Fibroblast of skin of abdomen (primary cell): ENCODE measurements at regions not wholly inside any gene's neighbourhood (a gene's known extent, or its start where the extent isn't known, plus 50 kb on each side); places are given as distances from the start of the nearest gene placed in this dataset.
A peak's percentile ranks its signal among the peaks of the same experiment; 100 is the strongest.

Experiments
- DNase-seq: peaks from one replicate; pipeline ENCODE4 v3.0.0-alpha.2; 2013

GRCh38 chr3:81439108-81439507, 322.3 kb downstream of the GBE1 start:
- no peak for DNase-seq

DNA sequence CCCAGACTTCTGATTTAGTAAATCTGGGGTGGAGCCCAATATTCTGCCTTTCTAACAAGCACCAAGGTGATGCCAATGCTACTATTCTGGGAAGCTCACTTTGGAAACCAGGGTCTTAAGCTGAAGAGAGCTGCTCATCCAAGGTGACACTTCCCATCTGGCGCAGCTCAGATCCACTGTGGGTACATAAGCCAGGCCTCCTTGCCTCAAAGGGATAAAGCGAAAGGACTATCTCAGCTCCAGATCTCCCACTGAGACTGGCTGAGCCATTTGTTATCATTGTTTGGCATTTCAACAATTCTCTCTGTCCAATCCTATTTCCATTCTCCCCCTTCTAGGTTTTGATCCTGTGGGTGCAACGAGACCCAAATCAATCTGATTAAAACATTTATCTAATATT, 323.8 kb downstream of the GBE1 start:
- DNase-seq: no peak

GRCh38 chr3:81436182-81436581, 325.3 kb downstream of the GBE1 start:
- no peak for DNase-seq

GRCh38 chr3:81435050-81435449, 326.4 kb downstream of the GBE1 start:
- no peak for DNase-seq

DNA sequence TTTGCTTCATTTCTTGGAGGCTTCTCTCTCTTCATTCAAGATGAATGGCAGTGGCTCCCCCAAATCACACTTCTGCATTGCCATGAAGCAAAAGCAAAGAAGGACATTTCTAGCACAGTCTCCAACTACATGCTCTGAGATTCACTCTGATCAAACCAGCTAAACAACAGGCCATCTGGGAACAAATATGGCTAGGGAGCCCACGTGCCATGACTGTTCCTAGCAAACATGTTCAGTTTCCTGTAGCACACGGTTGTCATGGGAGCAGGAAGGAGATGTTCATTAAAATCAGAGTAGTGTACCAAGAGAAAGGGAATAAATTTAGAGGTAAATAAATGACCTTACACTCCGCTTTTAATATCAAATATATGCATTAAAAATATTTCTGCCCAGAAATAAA, 327.3 kb downstream of the GBE1 start:
- no peak for DNase-seq

- DNase-seq: no peak
These were observed 327.8 kb downstream of the GBE1 start for GRCh38 chr3:81433675-81434074.

GRCh38 chr3:81432456-81432855, 329.0 kb downstream of the GBE1 start:
- peak; percentile 49 for DNase-seq

DNA sequence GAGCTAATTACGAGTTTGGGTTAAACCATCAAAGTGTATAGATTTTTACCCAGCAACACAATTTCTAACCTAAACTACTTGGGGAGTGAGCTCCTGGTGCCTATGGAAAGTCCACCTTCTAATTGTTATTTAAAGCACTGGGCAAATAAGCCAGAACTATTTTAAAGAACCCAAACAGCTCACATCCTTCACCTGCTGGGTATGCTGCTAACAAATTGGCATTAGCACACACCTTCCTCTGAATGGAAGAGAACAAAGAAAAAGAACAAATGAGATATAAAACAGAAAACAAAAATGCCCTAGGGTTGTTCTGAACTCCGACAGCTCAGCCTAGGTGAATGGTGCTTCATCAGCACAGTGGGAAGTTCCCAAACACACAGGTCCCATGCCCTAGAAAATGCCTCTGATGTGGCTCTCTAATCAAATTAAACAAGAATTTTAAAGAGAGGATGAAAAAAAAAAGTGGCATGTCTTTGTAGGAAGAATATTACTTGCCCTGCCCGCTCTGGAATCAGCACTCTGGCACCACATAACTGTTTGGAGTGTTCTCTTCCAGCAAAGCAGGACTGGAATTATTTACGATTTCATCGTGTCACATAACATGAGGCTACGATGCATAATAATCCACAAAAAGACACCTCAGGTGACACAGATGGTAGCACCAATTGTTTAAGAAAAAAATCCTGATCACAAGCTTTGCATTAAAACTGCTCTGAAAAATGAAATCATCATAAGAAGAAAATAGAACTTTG, 334.4 kb downstream of the GBE1 start:
- no peak for DNase-seq

- peak; percentile 40 for DNase-seq
These were observed 336.1 kb downstream of the GBE1 start for GRCh38 chr3:81425198-81425868.

DNA sequence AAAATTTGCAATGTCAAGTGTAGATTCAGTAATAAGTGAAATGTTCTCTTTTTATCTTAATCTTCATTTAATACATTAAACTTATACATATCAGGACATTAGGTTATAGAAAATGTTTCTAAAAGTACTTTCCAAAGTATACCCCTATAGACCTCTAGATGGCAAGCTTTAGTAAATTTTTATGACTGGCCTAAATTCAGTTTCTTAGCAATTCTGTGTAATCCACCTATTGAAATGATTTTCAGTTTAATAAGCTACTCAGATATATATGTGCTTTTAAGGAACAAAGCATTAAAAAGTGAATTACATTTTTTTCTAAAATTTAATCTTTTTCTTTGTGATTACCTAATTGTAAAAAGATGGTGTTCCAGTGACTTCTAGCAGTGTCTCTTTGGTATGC, 342.2 kb downstream of the GBE1 start:
- DNase-seq: peak; percentile 29

GRCh38 chr3:81416812-81417211, 344.6 kb downstream of the GBE1 start:
- no peak for DNase-seq

GRCh38 chr3:81406318-81406717, 355.1 kb downstream of the GBE1 start:
- DNase-seq: no peak

GRCh38 chr3:81395739-81396513, 365.5 kb downstream of the GBE1 start:
- no peak for DNase-seq

DNA sequence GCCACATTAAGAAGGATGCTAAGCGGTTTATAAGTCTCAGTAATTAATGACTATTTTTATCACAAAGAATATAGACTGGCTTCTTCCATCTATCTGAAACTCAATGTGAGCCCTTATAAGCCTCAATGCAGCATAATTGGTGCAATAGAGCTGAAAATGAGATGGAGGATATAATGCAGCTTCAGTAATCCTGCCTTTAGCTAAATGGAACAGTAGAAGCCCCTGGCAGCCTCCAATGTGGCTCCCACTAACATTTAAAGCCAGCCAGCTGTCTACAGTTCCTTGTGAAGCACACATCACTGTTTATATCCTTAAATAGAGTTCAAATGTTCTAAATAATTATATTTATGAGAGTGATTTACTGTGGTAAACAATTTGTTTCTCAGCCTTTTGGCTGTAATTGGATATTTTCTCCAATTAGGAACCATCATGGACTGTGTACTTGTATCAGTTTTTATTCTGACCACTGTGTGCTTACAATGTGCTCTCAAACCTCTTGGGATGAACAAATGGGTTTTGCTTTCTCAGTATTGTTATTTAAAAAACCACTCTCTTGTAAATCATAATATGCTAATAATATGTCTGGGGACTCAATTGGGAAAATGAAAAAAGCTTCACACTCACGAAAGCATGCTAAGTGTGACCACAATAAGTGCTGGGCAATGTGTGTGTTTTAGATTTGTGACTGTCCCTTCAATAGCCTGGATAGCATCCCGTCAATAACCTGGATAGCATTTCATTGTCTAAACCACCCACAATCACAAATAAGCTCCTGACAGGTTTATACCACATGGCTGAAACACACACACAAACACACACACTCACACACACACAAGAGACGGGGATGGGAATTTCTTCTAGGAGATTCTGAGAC, 366.6 kb downstream of the GBE1 start:
- no peak for DNase-seq

GRCh38 chr3:81393251-81393650, 368.2 kb downstream of the GBE1 start:
- peak; percentile 10 for DNase-seq

- no peak for DNase-seq
These were observed 370.6 kb downstream of the GBE1 start for GRCh38 chr3:81390796-81391195.

GRCh38 chr3:81388191-81388590, 373.3 kb downstream of the GBE1 start:
- DNase-seq: no peak

DNA sequence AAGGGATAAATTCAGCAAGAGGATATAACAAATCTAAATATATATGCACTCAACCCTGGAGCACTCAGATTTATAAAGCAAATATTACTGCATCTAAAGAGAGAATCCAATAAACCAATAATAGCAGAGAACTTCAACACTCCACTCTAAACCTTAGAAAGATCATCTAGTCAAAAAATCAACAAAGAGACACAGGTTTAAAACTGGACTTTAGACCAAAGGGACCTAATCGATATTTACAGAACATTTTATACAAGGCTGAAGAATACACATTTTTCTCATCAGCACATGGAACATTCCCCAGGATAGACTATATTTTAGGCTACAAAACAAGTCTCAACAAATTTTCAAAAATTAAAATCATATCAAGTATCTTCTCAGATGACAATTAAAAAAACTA, 379.0 kb downstream of the GBE1 start:
- no peak for DNase-seq

GRCh38 chr3:81380234-81380633, 381.2 kb downstream of the GBE1 start:
- no peak for DNase-seq

DNA sequence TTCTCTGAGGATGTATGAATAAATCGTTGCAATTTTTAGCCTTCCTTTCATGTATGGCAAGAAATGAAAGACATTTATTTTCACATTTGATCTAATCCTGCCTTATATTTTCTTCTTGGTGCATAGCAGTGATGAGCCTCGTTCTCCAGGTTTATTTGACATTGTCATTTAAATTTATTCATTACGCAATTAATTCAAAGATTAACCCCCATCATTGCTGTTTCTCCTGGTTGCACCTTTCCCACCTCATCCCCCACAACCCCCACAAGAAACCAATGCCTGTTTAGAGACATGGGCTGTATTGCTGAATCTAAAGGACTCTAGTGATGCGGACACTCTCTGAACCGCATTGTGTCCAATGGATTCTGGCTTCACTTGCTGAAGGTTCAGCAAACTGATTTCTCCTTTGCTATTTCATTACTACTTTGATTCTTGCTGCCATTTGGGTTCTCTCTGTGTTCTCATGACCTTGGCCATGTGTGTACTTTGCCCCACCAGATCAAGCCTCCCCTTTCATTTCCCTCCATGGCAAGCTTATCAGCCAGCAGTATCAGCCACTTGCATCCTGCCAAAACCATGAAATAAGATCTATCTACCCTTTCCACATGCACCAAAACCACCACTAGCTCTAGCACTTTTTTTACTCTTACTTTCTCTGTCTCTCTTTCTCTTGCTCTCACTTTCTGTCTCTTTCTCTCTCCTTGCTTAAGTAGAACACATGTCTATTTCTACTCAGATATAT, 382.7 kb downstream of the GBE1 start:
- no peak for DNase-seq

DNA sequence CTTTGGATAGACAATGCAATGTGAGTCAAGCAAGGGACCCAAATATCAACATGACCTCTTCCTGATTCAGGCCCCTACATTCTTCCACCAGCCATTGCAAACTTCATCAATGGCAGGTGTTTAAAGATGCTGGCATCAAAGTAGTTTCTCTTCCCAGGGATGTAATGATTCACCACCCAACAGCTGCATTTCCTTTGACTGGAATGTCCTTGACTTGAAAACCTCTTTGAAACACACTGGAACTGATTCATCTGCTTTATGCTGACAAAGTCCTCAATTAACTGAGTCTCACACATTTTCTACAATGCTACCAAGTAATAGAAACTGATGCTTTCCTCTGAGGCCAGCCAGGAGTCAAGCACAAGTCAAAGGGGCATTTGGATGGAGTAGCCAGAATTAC, 385.5 kb downstream of the GBE1 start:
- no peak for DNase-seq

DNA sequence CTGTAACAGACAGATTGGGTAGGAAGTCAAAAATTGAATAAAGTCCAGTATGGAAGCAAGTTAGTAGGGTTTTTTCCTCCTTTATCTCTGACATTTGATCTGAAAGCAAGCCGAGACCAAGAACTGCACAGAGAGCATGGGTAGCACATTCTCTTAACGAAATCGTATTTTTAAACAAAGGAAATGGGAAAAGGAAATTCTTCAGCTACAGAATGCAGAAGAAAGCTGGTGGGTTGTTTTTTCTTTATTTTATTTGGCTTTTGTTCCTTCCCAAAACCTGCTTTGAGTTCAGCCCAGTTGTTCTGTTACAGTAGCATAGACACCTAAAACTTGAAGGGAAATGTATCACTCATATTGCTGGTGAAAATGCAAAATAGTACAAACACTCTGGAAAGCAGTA, 397.0 kb downstream of the GBE1 start:
- DNase-seq: no peak
